ENCODE measurements at regions not wholly inside any gene's neighbourhood (a gene's known extent, or its start where the extent isn't known, plus 50 kb on each side); places are given as distances from the start of the nearest gene placed in this dataset.

DNA sequence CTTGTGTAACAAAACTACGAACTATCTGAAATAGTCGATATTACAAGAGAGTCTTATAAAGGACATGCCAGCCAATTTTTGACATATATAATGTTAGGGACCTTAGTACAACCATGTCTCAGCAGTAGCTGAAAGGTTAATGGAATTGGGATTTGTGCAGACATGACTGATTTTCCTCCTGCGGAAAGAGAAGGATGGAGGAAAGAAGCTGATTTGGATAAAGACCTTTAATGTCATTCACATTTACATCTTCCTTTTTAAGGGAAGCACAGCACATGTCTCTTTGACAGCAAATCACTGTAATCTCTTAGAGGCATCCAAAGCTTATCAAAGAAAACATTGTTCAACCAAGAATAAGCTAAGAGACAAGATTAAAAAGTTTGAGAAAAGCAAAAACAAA is 1976.2 kb upstream of the IGFBP7 start (continued):
- TF ChIP-seq, protein P1, sequence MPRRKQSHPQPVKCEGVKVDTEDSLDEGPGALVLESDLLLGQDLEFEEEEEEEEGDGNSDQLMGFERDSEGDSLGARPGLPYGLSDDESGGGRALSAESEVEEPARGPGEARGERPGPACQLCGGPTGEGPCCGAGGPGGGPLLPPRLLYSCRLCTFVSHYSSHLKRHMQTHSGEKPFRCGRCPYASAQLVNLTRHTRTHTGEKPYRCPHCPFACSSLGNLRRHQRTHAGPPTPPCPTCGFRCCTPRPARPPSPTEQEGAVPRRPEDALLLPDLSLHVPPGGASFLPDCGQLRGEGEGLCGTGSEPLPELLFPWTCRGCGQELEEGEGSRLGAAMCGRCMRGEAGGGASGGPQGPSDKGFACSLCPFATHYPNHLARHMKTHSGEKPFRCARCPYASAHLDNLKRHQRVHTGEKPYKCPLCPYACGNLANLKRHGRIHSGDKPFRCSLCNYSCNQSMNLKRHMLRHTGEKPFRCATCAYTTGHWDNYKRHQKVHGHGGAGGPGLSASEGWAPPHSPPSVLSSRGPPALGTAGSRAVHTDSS (CRISPR knock-in tag; conservative IDR thresholded peaks at IDR 0.05), result no peak
- no peak for TF ChIP-seq SMYD3 (CRISPR knock-in tag; IDR thresholded peaks at IDR 0.05)

DNA sequence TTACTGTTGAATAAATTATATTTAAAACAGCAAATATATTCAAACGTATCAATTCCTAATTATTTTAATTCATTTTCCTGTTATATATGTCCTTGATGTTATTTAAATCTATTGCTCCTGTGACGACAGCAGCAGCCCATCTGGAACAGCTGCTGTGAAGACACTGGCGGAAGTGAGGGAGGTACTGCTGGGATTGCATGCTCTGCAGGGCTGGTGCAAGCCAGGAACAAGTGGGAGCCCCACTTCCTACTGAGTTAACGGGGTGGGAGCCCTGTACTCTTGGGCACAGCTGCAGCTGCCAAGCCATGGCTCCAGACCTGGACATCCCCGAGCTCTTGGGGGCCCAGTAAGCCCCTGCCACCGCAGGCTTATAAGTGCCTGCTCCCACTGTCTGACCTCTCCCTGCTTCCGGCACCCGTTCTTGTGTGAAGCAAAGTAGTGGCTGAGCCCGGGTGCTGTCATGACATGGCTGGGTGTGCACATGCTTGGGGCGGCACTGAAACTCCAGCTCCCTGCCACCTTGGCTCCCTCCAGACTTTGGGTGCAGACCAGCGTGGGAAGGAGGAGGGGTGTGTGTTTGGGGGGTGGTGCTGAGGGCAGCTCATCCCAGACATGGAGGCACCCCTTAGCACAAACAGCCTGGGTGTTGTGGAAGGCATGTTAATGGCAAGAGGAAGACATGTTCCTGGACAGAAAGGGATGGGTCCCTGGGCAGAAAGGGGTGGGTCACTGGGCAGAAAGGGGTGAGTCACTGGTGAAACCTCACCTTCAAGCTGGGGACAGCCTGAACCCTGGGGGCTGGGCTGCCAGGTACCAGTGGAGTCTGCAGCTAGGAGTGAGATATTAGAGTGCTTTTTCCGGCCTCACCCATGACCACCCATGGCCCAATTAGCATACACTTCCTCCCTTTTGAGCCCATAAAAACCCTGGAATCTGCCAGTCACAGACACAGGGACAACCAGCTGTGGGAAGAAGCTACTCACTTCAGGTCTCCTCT is 1981.3 kb upstream of the IGFBP7 start:
- TF ChIP-seq MYC (CRISPR knock-in tag; IDR thresholded peaks at IDR 0.05; ENCODE audit: borderline replicate concordance), result no peak
- TF ChIP-seq ZNF337 (CRISPR knock-in tag; IDR thresholded peaks at IDR 0.05; ENCODE audit: borderline replicate concordance, low read depth), result no peak
- TF ChIP-seq POLR2G (IDR thresholded peaks at IDR 0.05; ENCODE audit: low read depth, low read length), result no peak
- no peak for TF ChIP-seq ZNF547 (CRISPR knock-in tag; IDR thresholded peaks at IDR 0.05)
- TF ChIP-seq PREB (CRISPR knock-in tag; IDR thresholded peaks at IDR 0.05), result no peak
- TF ChIP-seq ZNF761 (CRISPR knock-in tag; conservative IDR thresholded peaks at IDR 0.05), result no peak
- TF ChIP-seq ADNP (CRISPR knock-in tag; IDR thresholded peaks at IDR 0.05), result no peak
- TF ChIP-seq NCOA5 (CRISPR knock-in tag; IDR thresholded peaks at IDR 0.05), result no peak
- no peak for TF ChIP-seq TBX2 (CRISPR knock-in tag; IDR thresholded peaks at IDR 0.05; ENCODE audit: borderline replicate concordance)
- no peak for TF ChIP-seq ZNF644 (CRISPR knock-in tag; IDR thresholded peaks at IDR 0.05; ENCODE audit: low read depth)
- TF ChIP-seq, protein P2, sequence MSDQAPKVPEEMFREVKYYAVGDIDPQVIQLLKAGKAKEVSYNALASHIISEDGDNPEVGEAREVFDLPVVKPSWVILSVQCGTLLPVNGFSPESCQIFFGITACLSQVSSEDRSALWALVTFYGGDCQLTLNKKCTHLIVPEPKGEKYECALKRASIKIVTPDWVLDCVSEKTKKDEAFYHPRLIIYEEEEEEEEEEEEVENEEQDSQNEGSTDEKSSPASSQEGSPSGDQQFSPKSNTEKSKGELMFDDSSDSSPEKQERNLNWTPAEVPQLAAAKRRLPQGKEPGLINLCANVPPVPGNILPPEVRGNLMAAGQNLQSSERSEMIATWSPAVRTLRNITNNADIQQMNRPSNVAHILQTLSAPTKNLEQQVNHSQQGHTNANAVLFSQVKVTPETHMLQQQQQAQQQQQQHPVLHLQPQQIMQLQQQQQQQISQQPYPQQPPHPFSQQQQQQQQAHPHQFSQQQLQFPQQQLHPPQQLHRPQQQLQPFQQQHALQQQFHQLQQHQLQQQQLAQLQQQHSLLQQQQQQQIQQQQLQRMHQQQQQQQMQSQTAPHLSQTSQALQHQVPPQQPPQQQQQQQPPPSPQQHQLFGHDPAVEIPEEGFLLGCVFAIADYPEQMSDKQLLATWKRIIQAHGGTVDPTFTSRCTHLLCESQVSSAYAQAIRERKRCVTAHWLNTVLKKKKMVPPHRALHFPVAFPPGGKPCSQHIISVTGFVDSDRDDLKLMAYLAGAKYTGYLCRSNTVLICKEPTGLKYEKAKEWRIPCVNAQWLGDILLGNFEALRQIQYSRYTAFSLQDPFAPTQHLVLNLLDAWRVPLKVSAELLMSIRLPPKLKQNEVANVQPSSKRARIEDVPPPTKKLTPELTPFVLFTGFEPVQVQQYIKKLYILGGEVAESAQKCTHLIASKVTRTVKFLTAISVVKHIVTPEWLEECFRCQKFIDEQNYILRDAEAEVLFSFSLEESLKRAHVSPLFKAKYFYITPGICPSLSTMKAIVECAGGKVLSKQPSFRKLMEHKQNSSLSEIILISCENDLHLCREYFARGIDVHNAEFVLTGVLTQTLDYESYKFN (CRISPR knock-in tag; conservative IDR thresholded peaks at IDR 0.05), result no peak
- TF ChIP-seq TOPORS (CRISPR knock-in tag; IDR thresholded peaks at IDR 0.05), result no peak
- no peak overlapping the region for H3K4me2 ChIP-seq (ENCODE audit: low read depth, low read length)
- H3K27me3 ChIP-seq (ENCODE audit: control insufficient read depth in 1 of 2, insufficient read depth in 2 of 2, low read length in 2 of 2), result no peaks in the 10 kb centered on the region
- no peak for FAIRE-seq
- H3K9me3 ChIP-seq (ENCODE audit: low read length), result no peaks in the 10 kb centered on the region
- CTCF ChIA-PET (ENCODE audit: low intra/inter-chr PET ratio, low total read pairs), result no interaction called here
- WGBS (ENCODE audit: low lambda C conversion rate), result 4% methylated on average over 8 of the region's 12 CpGs
- no peak overlapping the region for H3K4me3 ChIP-seq (replicated peaks in 1 of 3; ENCODE audit: insufficient read depth in 1 of 3, low read depth in 2 of 3, low read length in 3 of 3)
- POLR2A ChIA-PET, result no interaction called here
- H4K20me1 ChIP-seq (ENCODE audit: insufficient read depth, low read length), result no peaks in the 10 kb centered on the region
- H3K9ac ChIP-seq (ENCODE audit: insufficient read depth, low read depth, low read length), result no peak overlapping the region
- no peaks in the 10 kb centered on the region for H3K36me3 ChIP-seq (replicated peaks in 1 of 2; ENCODE audit: control insufficient read depth in 1 of 2, insufficient read depth in 2 of 2, low read length in 2 of 2)
- BruUV-seq (replicated peaks), result no TSS peak
- no peak overlapping the region for H2AFZ ChIP-seq (ENCODE audit: low read length)
- no peak overlapping the region for H3K27ac ChIP-seq (ENCODE audit: extremely low read length, insufficient read depth, low read length)
- intact Hi-C loops (cut with micrococcal nuclease; ENCODE audit: unreplicated experiment) (no loop called here), in situ Hi-C loops (cut with HindIII; ENCODE audit: extremely low pct_ligation_motif_present, low pct_unique_long_range_greater_than_20kb) (no loop called here)
- no peaks in the 10 kb centered on the region for H3K4me1 ChIP-seq (ENCODE audit: insufficient read depth, low read length)
- no peaks in the 10 kb centered on the region for H3K79me2 ChIP-seq (ENCODE audit: insufficient read depth, low read length)
- ATAC-seq, result peak; percentile 43; the same call in 2 of the 3 replicates
- DNase-seq (ENCODE audit: low spot score), result no peak
